Retinal pigment epithelial cell (primary cell): ENCODE measurements at regions not wholly inside any gene's neighbourhood (a gene's known extent, or its start where the extent isn't known, plus 50 kb on each side); places are given as distances from the start of the nearest gene placed in this dataset.

ENCODE experiments used
- DNase-seq: peaks from one replicate; pipeline ENCODE4 v3.0.0-alpha.2; 2010; ENCODE audit warnings: low read depth
- H3K4me3 ChIP-seq: 2 replicates; pipeline ENCODE4 v1.5.1; 2011; ENCODE audit warnings: mild to moderate bottlenecking, low read length, control low read depth, moderate library complexity
- CTCF ChIP-seq: conservative IDR thresholded peaks from 2 replicates; pipeline ENCODE4 v1.5.1; 2011; ENCODE audit warnings: low read depth, low read length, control low read depth, inconsistent platforms

DNA sequence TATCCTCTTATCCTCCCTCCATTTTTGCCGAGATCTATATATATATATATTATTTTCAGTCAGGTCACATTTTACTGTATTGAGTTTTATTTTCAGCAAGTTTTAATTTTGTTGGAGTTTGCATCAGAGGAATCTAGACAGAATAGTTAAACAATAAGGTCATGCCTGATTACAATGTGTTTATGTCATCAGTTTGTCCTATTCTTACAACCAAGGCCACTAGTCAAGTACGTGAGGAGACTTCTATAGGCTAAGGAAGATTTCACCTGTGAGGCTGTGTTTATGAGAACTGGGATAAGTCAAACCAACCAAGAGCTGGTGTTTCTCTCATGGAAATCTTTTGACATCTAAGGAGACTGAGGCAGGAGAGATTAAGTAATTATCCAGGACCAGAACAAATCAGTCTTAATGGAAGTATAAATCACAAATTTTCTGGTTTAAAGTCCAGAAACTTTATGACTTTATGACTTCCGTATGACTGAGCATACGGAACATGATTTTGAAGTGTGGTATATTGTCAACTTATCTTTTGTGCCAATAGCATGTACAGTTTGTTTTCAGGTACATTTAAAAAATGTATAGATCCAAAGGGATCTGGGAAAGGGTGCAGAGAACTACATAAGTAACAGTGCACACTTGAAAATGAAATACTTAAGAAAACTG lies 100.0 kb upstream of the DTNA start:
- H3K4me3 ChIP-seq: no peak overlapping the region
- TF ChIP-seq CTCF: no peak
- no peak for DNase-seq

GRCh38 chr18:34611904-34612303 lies 98.2 kb upstream of the DTNA start:
- H3K4me3 ChIP-seq: no peak overlapping the region
- DNase-seq: no peak
- no peak for TF ChIP-seq CTCF

DNA sequence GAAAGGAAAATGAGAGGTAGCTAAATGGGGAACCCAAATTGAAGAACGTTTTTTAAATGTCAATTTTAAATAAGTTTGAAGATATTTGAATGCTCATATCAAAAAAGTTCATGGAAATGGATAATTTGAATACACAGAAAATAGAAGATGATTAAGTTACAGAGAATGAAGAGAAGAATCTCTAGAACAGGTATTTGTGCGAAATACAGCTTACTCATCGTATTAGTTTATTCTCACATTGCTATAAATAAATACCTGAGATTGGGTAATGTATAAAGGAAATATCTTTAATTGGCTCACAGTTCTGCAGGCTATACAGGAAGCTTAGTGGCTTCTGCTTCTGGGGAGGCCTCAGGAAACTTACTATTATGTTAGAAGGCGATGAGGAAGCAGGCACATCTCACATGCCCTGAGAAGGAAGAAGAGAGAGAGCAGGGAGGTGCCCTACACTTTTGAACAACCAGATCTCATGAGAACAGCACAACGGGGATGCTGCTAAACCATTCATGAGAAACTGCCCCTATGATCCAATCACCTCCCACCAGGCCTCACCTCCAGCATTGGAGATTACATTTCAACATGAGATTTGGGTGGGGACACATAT lies 89.7 kb upstream of the DTNA start:
- H3K4me3 ChIP-seq: no peak overlapping the region
- no peak for DNase-seq
- no peak for TF ChIP-seq CTCF

GRCh38 chr18:34623557-34623956 lies 86.5 kb upstream of the DTNA start:
- no peak overlapping the region for H3K4me3 ChIP-seq
- no peak for TF ChIP-seq CTCF
- no peak for DNase-seq

- H3K4me3 ChIP-seq: no peak overlapping the region
- DNase-seq: no peak
- TF ChIP-seq CTCF: no peak
These were observed 85.5 kb upstream of the DTNA start for GRCh38 chr18:34624551-34624950.

GRCh38 chr18:34626404-34627136 lies 83.5 kb upstream of the DTNA start:
- no peak for DNase-seq
- no peak overlapping the region for H3K4me3 ChIP-seq
- no peak for TF ChIP-seq CTCF
